Ramos (cell line): ENCODE measurements at regions not wholly inside any gene's neighbourhood (a gene's known extent, or its start where the extent isn't known, plus 50 kb on each side); places are given as distances from the start of the nearest gene placed in this dataset.

Experiments
- in situ Hi-C: fragments of 300-500 bp; cut with MboI; formaldehyde crosslinking; loops from one replicate; pipeline ENCODE4 v1.14.3; 2022; ENCODE audit warnings: low sequenced_read_pairs; ENCODE audit not compliant: unreplicated experiment

- in situ Hi-C loops = no loop called here
Measured at GRCh38 chr10:4648999-4649398, 177.0 kb upstream of the AKR1E2 start.

- in situ Hi-C loops = no loop called here
Measured at GRCh38 chr10:4647109-4647785, 178.8 kb upstream of the AKR1E2 start.

- in situ Hi-C loops = no loop called here
Measured at GRCh38 chr10:4646547-4646946, 179.5 kb upstream of the AKR1E2 start.

- in situ Hi-C loops = no loop called here
Measured at GRCh38 chr10:4645836-4646235, 180.2 kb upstream of the AKR1E2 start.

GRCh38 chr10:4643471-4643870 lies 182.5 kb upstream of the AKR1E2 start:
- in situ Hi-C loops = no loop called here

- in situ Hi-C loops = no loop called here
Measured at GRCh38 chr10:4639960-4640359, 186.0 kb upstream of the AKR1E2 start.

GRCh38 chr10:4638099-4638498 lies 187.9 kb upstream of the AKR1E2 start:
- in situ Hi-C loops = no loop called here

GRCh38 chr10:4637657-4638056 lies 188.3 kb upstream of the AKR1E2 start:
- in situ Hi-C loops = no loop called here

- in situ Hi-C loops = no loop called here
Measured at GRCh38 chr10:4635883-4636282, 190.1 kb upstream of the AKR1E2 start.

- in situ Hi-C loops = no loop called here
Measured at GRCh38 chr10:4635388-4635787, 190.6 kb upstream of the AKR1E2 start.

- in situ Hi-C loops = no loop called here
Measured at GRCh38 chr10:4633776-4634175, 192.2 kb upstream of the AKR1E2 start.

GRCh38 chr10:4633186-4633585 lies 192.8 kb upstream of the AKR1E2 start:
- in situ Hi-C loops = no loop called here

- in situ Hi-C loops = no loop called here
Measured at GRCh38 chr10:4632757-4633156, 193.2 kb upstream of the AKR1E2 start.

GRCh38 chr10:4626919-4627318 lies 199.1 kb upstream of the AKR1E2 start:
- in situ Hi-C loops = no loop called here

GRCh38 chr10:4623757-4624420 lies 202.1 kb upstream of the AKR1E2 start:
- in situ Hi-C loops = no loop called here

GRCh38 chr10:4623200-4623599 lies 202.8 kb upstream of the AKR1E2 start:
- in situ Hi-C loops = no loop called here

- in situ Hi-C loops = no loop called here
Measured at GRCh38 chr10:4622384-4622783, 203.6 kb upstream of the AKR1E2 start.

GRCh38 chr10:4617589-4617988 lies 208.4 kb upstream of the AKR1E2 start:
- in situ Hi-C loops = no loop called here

- in situ Hi-C loops = no loop called here
Measured at GRCh38 chr10:4615042-4615441, 211.0 kb upstream of the AKR1E2 start.

- in situ Hi-C loops = no loop called here
Measured at GRCh38 chr10:4609251-4609650, 216.8 kb upstream of the AKR1E2 start.

- in situ Hi-C loops = no loop called here
Measured at GRCh38 chr10:4607681-4608080, 218.3 kb upstream of the AKR1E2 start.
